ENCODE measurements at regions not wholly inside any gene's neighbourhood (a gene's known extent, or its start where the extent isn't known, plus 50 kb on each side); places are given as distances from the start of the nearest gene placed in this dataset.
"Not testable (repeated sequence)": the region's sequence is repeated elsewhere in the genome, so short reads cannot be mapped to it uniquely, and the experiment has no call there.

DNA sequence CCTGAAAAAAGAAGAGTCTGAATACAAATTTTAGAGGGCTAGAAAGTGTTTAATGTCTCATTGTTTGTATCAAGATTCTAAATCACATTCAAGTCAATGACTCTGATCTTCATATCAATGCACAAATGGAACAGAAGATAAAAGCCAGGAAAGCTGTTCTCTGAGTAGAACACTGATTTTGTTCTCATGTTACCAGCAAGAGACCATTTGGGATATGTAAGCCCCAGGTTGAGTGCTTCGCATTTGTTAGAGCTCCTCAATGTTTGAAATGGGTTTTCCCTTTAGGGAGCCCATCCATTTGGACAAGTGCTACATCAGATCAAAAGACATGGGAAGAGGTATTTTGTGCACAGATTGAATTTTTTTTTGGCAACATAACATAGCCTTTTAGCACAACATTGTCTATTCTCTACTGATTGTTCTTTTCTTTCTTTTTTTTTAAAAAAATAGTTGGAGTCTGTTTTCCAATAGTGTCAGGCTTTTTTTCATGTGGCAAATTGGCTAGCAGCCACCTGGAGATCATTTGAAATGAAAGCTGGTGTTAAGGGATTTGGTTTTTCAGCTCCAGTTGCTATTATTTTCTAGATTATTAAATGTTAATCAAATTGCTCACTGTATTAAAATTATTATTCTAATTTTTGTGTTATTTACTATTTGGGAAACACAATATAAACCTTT, 74.5 kb upstream of the ZPLD1 start:
- no peaks in the 10 kb centered on the region for H3K36me3 Mint-ChIP-seq
- H3K9me3 Mint-ChIP-seq = peaks cover 2 to 15% (median 9%) of the 10 kb centered on the region in 7 donors
- Histone ChIP-seq H3K9ac (ENCODE audit: insufficient read depth, low read length, poor library complexity, severe bottlenecking) (no peak overlapping the region), H3K4me1 (ENCODE audit: control insufficient read depth in 1 of 2, insufficient read depth in 2 of 2, low read length in 2 of 2) (no peaks in the 10 kb centered on the region), H3K27me3 (ENCODE audit: control insufficient read depth in 2 of 2, insufficient read depth in 2 of 2, low read length in 2 of 2) (no peaks in the 10 kb centered on the region), H2AFZ (ENCODE audit: insufficient read depth, low read depth, low read length, poor library complexity, severe bottlenecking) (no peak overlapping the region), H3K27ac (ENCODE audit: low read depth in 1 of 2, low read length in 2 of 2) (no peak overlapping the region), H3K4me2 (replicated peaks; ENCODE audit: extremely low read depth, low read length, poor library complexity, severe bottlenecking) (no peak overlapping the region), H3K79me2 (ENCODE audit: insufficient read depth, low read length) (no peaks in the 10 kb centered on the region), H4K20me1 (ENCODE audit: insufficient read depth, low read length) (no peaks in the 10 kb centered on the region), H3K36me3 (replicated peaks in 1 of 2; ENCODE audit: control insufficient read depth in 1 of 2, insufficient read depth in 2 of 2, low read length in 2 of 2) (no peaks in the 10 kb centered on the region), H3K9me3 (replicated peaks in 1 of 2; ENCODE audit: control insufficient read depth in 1 of 2, insufficient read depth in 1 of 2, low read length in 2 of 2) (peaks cover 13 to 16% of the 10 kb centered on the region in 2 donors), H3K4me3 (replicated peaks in 1 of 3; ENCODE audit: low read depth in 2 of 3, low read length in 3 of 3) (no peak overlapping the region)
- TF ChIP-seq, protein P1, sequence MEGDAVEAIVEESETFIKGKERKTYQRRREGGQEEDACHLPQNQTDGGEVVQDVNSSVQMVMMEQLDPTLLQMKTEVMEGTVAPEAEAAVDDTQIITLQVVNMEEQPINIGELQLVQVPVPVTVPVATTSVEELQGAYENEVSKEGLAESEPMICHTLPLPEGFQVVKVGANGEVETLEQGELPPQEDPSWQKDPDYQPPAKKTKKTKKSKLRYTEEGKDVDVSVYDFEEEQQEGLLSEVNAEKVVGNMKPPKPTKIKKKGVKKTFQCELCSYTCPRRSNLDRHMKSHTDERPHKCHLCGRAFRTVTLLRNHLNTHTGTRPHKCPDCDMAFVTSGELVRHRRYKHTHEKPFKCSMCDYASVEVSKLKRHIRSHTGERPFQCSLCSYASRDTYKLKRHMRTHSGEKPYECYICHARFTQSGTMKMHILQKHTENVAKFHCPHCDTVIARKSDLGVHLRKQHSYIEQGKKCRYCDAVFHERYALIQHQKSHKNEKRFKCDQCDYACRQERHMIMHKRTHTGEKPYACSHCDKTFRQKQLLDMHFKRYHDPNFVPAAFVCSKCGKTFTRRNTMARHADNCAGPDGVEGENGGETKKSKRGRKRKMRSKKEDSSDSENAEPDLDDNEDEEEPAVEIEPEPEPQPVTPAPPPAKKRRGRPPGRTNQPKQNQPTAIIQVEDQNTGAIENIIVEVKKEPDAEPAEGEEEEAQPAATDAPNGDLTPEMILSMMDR (IDR thresholded peaks at IDR 0.05) = no peak
- intact Hi-C loops (cut with micrococcal nuclease) = no loop called here
- 40% methylated on average over 1 of the region's 1 CpG for WGBS (ENCODE audit: insufficient coverage)
- no peak overlapping the region for H3K27ac Mint-ChIP-seq
- no peaks in the 10 kb centered on the region for H3K4me1 Mint-ChIP-seq
- H3K27me3 Mint-ChIP-seq (ENCODE audit: low read depth in 3 of 3) = peaks cover 0 to 6% (median 0%) of the 10 kb centered on the region in 3 donors
- no peak for DNase-seq
- H3K4me3 Mint-ChIP-seq = no peak overlapping the region

DNA sequence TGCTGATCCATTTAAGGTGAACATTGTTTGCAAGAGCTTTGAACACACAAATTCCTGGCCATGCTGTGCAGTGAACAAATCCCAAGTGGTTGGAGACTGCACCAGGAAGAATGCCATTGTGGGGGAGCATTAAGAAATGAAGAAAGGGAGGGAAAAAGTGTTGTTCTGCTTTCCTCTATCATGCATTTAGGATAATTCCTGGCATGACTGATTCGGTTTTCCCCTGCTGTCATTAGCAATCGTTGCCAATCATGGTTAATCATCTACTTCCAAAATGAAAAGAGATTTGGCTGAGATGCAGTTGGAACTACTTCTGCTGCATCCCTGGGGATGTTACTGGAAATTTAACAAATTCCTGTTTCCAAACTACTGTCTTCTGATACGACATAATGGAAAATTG, 73.7 kb upstream of the ZPLD1 start:
- TF ChIP-seq, protein P1 (IDR thresholded peaks at IDR 0.05) = no peak
- Histone ChIP-seq H3K27me3 (ENCODE audit: control insufficient read depth in 2 of 2, insufficient read depth in 2 of 2, low read length in 2 of 2) (no peaks in the 10 kb centered on the region), H2AFZ (ENCODE audit: insufficient read depth, low read depth, low read length, poor library complexity, severe bottlenecking) (no peak overlapping the region), H3K4me2 (replicated peaks; ENCODE audit: extremely low read depth, low read length, poor library complexity, severe bottlenecking) (no peak overlapping the region), H4K20me1 (ENCODE audit: insufficient read depth, low read length) (no peaks in the 10 kb centered on the region), H3K36me3 (replicated peaks in 1 of 2; ENCODE audit: control insufficient read depth in 1 of 2, insufficient read depth in 2 of 2, low read length in 2 of 2) (no peaks in the 10 kb centered on the region), H3K4me3 (replicated peaks in 1 of 3; ENCODE audit: low read depth in 2 of 3, low read length in 3 of 3) (no peak overlapping the region), H3K9me3 (replicated peaks in 1 of 2; ENCODE audit: control insufficient read depth in 1 of 2, insufficient read depth in 1 of 2, low read length in 2 of 2) (peaks cover 13 to 16% of the 10 kb centered on the region in 2 donors), H3K9ac (ENCODE audit: insufficient read depth, low read length, poor library complexity, severe bottlenecking) (no peak overlapping the region), H3K4me1 (ENCODE audit: control insufficient read depth in 1 of 2, insufficient read depth in 2 of 2, low read length in 2 of 2) (no peaks in the 10 kb centered on the region), H3K79me2 (ENCODE audit: insufficient read depth, low read length) (no peaks in the 10 kb centered on the region), H3K27ac (ENCODE audit: low read depth in 1 of 2, low read length in 2 of 2) (no peak overlapping the region)
- DNase-seq = no peak
- H3K27ac Mint-ChIP-seq = no peak overlapping the region
- intact Hi-C loops (cut with micrococcal nuclease) = no loop called here
- H3K27me3 Mint-ChIP-seq (ENCODE audit: low read depth in 3 of 3) = peaks cover 0 to 4% (median 0%) of the 10 kb centered on the region in 3 donors
- peaks cover 2 to 17% (median 9%) of the 10 kb centered on the region in 7 donors for H3K9me3 Mint-ChIP-seq
- H3K36me3 Mint-ChIP-seq = no peaks in the 10 kb centered on the region
- WGBS (ENCODE audit: insufficient coverage) = no CpG with 5 or more reads among the region's 3 CpGs
- H3K4me1 Mint-ChIP-seq = no peaks in the 10 kb centered on the region
- H3K4me3 Mint-ChIP-seq = no peak overlapping the region

DNA sequence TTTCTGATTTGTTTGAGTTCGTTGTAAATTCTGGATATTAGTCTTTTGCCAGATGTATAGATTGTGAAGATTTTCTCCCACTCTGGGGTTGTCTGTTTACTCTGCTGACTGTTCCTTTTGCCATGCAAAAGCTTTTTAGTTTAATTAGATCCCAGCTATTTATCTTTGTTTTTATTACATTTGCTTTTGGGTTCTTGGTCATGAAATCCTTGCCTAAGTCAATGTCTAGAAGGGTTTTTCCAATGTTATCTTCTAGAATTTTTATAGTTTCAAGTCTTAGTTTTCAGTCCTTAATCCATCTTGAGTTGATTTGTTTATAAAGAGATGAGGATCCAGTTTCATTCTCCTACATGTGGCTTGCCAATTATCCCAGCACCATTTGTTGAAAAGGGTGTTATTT, 68.7 kb upstream of the ZPLD1 start:
- H3K27ac ChIP-seq (ENCODE audit: low read depth in 1 of 2, low read length in 2 of 2); H3K27ac Mint-ChIP-seq; H3K79me2 ChIP-seq (ENCODE audit: insufficient read depth, low read length); H4K20me1 ChIP-seq (ENCODE audit: insufficient read depth, low read length); H3K36me3 Mint-ChIP-seq; intact Hi-C loops (cut with micrococcal nuclease); H3K4me3 ChIP-seq (replicated peaks in 1 of 3; ENCODE audit: low read depth in 2 of 3, low read length in 3 of 3); H3K4me1 ChIP-seq (ENCODE audit: control insufficient read depth in 1 of 2, insufficient read depth in 2 of 2, low read length in 2 of 2); DNase-seq; H3K4me3 Mint-ChIP-seq; H2AFZ ChIP-seq (ENCODE audit: insufficient read depth, low read depth, low read length, poor library complexity, severe bottlenecking); H3K9ac ChIP-seq (ENCODE audit: insufficient read depth, low read length, poor library complexity, severe bottlenecking); H3K4me2 ChIP-seq (replicated peaks; ENCODE audit: extremely low read depth, low read length, poor library complexity, severe bottlenecking); H3K27me3 Mint-ChIP-seq (ENCODE audit: low read depth in 3 of 3); H3K4me1 Mint-ChIP-seq; H3K27me3 ChIP-seq (ENCODE audit: control insufficient read depth in 2 of 2, insufficient read depth in 2 of 2, low read length in 2 of 2); H3K36me3 ChIP-seq (replicated peaks in 1 of 2; ENCODE audit: control insufficient read depth in 1 of 2, insufficient read depth in 2 of 2, low read length in 2 of 2): not testable (repeated sequence)
- peaks cover 3 to 19% (median 10%) of the 10 kb centered on the region in 7 donors for H3K9me3 Mint-ChIP-seq
- WGBS (ENCODE audit: insufficient coverage) = no CpG with 5 or more reads among the region's 1 CpG
- peaks cover 13 to 14% of the 10 kb centered on the region in 2 donors for H3K9me3 ChIP-seq (replicated peaks in 1 of 2; ENCODE audit: control insufficient read depth in 1 of 2, insufficient read depth in 1 of 2, low read length in 2 of 2)
